ENCODE measurements at regions not wholly inside any gene's neighbourhood (a gene's known extent, or its start where the extent isn't known, plus 50 kb on each side); places are given as distances from the start of the nearest gene placed in this dataset.

DNA sequence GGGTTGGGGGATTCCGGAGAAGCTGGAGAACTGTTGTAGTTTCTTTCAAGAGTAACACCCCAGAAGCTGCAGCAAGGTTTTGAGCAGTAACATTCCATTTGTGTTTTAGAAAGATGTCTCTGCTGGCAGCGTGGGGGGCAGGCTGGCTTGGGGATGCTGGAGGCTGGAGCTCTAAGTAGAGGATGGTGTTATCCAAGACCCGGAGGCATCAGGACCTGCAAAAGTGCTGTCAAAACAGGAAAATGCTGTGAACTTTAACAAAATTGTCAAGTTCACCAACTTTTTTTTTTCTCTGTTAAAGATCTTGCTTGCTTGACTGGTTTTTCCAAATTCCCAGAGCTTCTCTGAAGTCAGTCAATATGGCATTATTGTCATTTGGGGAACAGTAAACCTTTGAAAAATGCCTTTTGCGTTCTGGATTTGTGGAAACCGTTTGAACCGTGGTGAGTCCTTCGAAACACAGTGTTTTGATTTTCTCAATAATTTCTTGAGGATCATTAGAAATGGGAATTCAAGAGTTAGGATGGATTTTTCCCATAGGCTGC lies 189.6 kb upstream of the NLRP1 start:
- H3K4me3 Mint-ChIP-seq: no peak overlapping the region

GRCh38 chr17:5775098-5775497 lies 190.8 kb upstream of the NLRP1 start:
- Mint-ChIP-seq H3K36me3 (ENCODE audit: low read depth) (no peaks in the 10 kb centered on the region), H3K27ac (no peak overlapping the region), H3K27me3 (ENCODE audit: low read depth) (peaks cover 12% of the 10 kb centered on the region), H3K9me3 (no peaks in the 10 kb centered on the region), H3K4me3 (no peak overlapping the region), H3K4me1 (ENCODE audit: low read depth) (peaks cover 7% of the 10 kb centered on the region)

More for the DNA sequence above, 189.6 kb upstream of the NLRP1 start:
- Mint-ChIP-seq H3K27me3 (ENCODE audit: low read depth) (peaks cover 13% of the 10 kb centered on the region), H3K9me3 (no peaks in the 10 kb centered on the region), H3K4me1 (ENCODE audit: low read depth) (peaks cover 7% of the 10 kb centered on the region), H3K27ac (no peak overlapping the region), H3K36me3 (ENCODE audit: low read depth) (no peaks in the 10 kb centered on the region)

DNA sequence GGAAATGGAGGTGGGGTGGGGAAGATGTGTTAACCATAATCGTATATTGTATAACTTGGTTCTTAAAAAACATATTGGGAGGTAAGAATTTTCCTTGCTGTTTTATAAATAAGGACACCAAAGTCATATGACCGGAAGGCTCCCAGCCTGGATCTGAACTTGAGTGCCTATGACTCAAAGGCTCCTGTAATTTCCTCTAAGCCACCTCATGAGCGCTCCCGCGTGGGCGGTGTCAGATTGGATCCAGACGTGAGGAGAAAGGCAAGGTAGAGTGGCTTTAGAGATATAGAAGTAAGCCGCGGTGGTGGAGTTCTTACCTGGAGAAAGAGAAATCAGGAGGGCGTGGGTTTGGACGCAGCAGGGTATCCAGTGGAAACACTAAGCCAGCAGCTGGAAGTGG lies 196.2 kb upstream of the NLRP1 start:
- H3K4me3 Mint-ChIP-seq: no peak overlapping the region
- H3K27me3 Mint-ChIP-seq (ENCODE audit: low read depth): peaks cover 6% of the 10 kb centered on the region
- H3K4me1 Mint-ChIP-seq (ENCODE audit: low read depth): peaks cover 7% of the 10 kb centered on the region
- no peaks in the 10 kb centered on the region for H3K36me3 Mint-ChIP-seq (ENCODE audit: low read depth)
- no peak overlapping the region for H3K27ac Mint-ChIP-seq
- H3K9me3 Mint-ChIP-seq: peaks cover 4% of the 10 kb centered on the region

DNA sequence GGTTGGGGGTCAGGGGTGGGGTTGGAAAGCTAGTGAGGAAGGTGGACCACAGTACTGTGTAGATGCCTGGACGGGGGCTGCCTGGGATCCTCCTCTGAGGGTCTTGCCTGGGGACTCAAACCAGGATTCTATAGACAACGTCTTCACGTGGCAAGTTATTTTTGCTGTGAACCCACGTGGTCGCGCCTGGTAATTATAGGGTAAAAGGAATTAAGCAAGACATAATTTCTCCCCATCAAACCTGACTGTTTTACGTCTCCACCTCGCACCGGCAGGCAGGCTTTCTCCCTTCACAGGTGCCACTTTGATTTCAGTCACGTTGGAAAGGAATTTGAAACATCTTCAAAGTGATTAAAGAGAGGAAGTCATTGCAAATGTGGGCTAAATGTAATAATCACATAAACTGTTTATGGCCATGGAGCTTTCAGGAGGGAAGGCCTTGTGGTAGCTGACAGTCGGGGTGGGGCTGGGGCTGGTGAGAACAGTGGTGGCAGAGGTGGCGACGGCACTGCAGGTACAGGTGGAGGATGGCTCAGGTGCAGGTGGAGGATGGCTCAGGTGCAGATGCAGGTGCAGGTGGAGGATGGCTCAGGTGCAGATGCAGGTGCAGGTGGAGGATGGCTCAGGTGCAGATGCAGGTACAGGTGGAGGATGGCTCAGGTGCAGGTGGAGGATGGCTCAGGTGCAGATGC lies 197.1 kb upstream of the NLRP1 start:
- Mint-ChIP-seq H3K4me1 (ENCODE audit: low read depth) (peaks cover under 1% of the 10 kb centered on the region), H3K27me3 (ENCODE audit: low read depth) (peaks cover 9% of the 10 kb centered on the region), H3K4me3 (no peak overlapping the region), H3K27ac (no peak overlapping the region), H3K36me3 (ENCODE audit: low read depth) (no peaks in the 10 kb centered on the region), H3K9me3 (peaks cover 4% of the 10 kb centered on the region)

DNA sequence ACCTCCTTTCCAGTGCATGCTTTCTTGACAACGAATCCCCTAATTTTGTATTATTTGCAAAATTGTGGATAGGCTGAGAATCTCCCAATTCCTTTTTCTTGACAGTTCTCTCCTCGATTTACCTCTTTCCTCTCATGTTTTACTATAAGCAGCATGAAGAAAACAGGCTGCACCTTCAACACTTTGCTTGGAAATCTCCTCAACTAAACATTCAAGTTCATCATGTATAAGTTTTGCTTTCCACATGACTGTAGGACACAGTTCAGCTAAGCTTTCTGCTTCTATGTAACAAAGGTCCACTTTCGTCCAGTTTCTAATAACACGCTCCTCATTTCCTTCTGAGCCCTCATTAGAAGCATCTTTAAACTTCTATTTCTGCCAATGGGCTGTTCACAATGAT lies 199.0 kb upstream of the NLRP1 start:
- Mint-ChIP-seq H3K27me3 (ENCODE audit: low read depth) (peaks cover 9% of the 10 kb centered on the region), H3K4me1 (ENCODE audit: low read depth) (no peaks in the 10 kb centered on the region), H3K36me3 (ENCODE audit: low read depth) (no peaks in the 10 kb centered on the region), H3K27ac (no peak overlapping the region), H3K4me3 (no peak overlapping the region), H3K9me3 (peaks cover 4% of the 10 kb centered on the region)

DNA sequence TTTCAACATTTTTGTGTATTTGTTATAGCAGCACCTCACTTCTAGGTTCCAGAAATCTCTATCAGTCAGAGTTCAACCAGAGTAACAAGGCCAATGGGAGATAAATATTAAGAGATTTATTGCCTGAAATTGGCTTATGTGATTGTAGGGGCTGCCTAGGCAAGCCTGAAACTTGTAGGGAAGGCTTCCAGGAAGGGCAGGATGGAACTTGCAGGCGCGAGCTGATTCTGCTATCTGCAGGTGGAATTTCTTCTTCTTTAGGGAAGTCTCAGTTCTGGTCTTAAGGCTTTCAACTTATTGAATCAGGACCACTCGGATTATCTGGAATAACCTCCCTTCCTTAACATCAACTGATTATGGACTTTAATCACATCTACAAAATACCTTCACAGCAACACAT lies 199.5 kb upstream of the NLRP1 start:
- Mint-ChIP-seq H3K27ac (no peak overlapping the region), H3K27me3 (ENCODE audit: low read depth) (peaks cover 9% of the 10 kb centered on the region), H3K4me1 (ENCODE audit: low read depth) (no peaks in the 10 kb centered on the region), H3K36me3 (ENCODE audit: low read depth) (no peaks in the 10 kb centered on the region), H3K9me3 (peaks cover 4% of the 10 kb centered on the region), H3K4me3 (no peak overlapping the region)

DNA sequence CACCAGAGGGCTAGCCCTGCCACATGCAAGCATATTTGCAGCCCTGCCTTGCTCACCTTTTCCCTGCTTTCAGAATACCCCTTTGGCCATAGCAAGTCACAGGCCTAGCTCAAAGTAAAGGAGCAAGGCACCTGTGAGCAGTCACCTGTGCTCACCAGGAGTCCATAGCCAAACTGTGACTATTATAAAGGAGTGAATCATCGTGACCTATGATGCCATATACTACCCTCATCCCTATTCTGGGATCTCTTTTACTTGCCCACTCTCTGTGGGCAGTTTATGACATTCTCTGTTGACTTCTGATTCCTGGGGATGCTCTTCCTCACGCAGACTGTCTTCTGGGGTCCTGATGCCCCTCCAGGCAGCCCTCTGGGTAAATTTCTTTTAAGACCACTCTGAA lies 200.5 kb upstream of the NLRP1 start:
- Mint-ChIP-seq H3K27me3 (ENCODE audit: low read depth) (peaks cover 9% of the 10 kb centered on the region), H3K9me3 (peaks cover 4% of the 10 kb centered on the region), H3K36me3 (ENCODE audit: low read depth) (no peaks in the 10 kb centered on the region), H3K27ac (no peak overlapping the region), H3K4me1 (ENCODE audit: low read depth) (no peaks in the 10 kb centered on the region), H3K4me3 (no peak overlapping the region)

DNA sequence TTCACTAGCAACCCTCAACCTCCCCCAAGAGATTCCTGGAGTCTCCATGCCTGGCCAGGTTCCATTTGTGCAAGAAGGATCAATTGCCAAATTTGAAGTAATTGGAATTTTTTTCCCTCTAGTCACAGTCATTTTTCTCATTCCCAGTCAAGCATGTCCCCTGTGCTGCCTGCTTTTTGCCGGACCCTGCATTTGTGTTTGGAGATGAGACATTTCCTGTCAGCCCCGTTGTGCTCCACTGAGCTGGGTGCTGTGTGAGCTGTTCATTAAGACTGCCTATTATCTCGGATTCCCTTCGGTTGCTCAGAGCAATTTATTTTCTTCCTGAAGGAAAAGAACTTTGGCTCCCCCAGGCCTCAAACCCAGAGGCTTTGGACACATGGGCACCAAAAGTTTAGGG lies 201.0 kb upstream of the NLRP1 start:
- H3K4me1 Mint-ChIP-seq (ENCODE audit: low read depth): no peaks in the 10 kb centered on the region
- peaks cover 9% of the 10 kb centered on the region for H3K27me3 Mint-ChIP-seq (ENCODE audit: low read depth)
- peaks cover 4% of the 10 kb centered on the region for H3K9me3 Mint-ChIP-seq
- H3K36me3 Mint-ChIP-seq (ENCODE audit: low read depth): no peaks in the 10 kb centered on the region
- H3K4me3 Mint-ChIP-seq: no peak overlapping the region
- no peak overlapping the region for H3K27ac Mint-ChIP-seq

DNA sequence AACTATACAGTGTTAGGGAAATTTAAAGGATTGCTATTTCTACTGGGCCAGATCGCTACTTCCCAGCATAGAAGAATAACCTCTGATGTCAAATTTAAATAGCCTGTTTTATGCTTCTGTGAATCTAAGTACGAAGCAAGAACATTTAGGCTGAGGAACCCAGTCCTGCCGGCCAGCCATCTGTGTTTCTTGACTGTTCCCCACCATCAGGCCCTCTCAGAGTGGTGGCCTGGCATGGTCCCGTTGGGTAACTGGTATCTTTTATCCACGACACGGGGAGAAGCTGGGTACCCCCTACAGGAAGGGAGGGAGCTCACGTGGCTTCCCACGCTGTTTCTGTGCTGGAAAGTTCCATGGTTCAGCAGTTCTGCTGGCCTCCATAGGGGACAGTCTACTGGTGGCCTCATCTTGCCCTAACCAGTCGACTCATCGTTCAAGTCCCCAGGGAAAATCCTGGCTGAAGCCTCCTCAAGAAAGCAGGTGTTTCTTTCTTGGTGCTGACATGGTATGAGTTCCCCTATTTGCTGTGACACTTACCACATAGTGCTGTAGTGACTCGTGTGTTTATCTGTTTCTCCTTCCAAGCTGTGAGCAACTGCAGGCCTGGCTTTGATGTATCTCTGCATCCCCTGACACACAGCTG lies 201.7 kb upstream of the NLRP1 start:
- Mint-ChIP-seq H3K4me1 (ENCODE audit: low read depth) (no peaks in the 10 kb centered on the region), H3K9me3 (peaks cover 8% of the 10 kb centered on the region), H3K36me3 (ENCODE audit: low read depth) (no peaks in the 10 kb centered on the region), H3K4me3 (no peak overlapping the region), H3K27me3 (ENCODE audit: low read depth) (peaks cover 9% of the 10 kb centered on the region), H3K27ac (no peak overlapping the region)

- Mint-ChIP-seq H3K4me1 (ENCODE audit: low read depth) (no peaks in the 10 kb centered on the region), H3K36me3 (ENCODE audit: low read depth) (no peaks in the 10 kb centered on the region), H3K4me3 (no peak overlapping the region), H3K27me3 (ENCODE audit: low read depth) (peaks cover 9% of the 10 kb centered on the region), H3K9me3 (peaks cover 11% of the 10 kb centered on the region), H3K27ac (no peak overlapping the region)
Measured at GRCh38 chr17:5786510-5786875, 202.2 kb upstream of the NLRP1 start.

- peaks cover 9% of the 10 kb centered on the region for H3K27me3 Mint-ChIP-seq (ENCODE audit: low read depth)
- no peaks in the 10 kb centered on the region for H3K36me3 Mint-ChIP-seq (ENCODE audit: low read depth)
- no peak overlapping the region for H3K27ac Mint-ChIP-seq
Measured at GRCh38 chr17:5788266-5788900, 204.1 kb upstream of the NLRP1 start.

GRCh38 chr17:5789528-5789927 lies 205.2 kb upstream of the NLRP1 start:
- peaks cover 9% of the 10 kb centered on the region for H3K27me3 Mint-ChIP-seq (ENCODE audit: low read depth)

More at GRCh38 chr17:5788266-5788900, 204.1 kb upstream of the NLRP1 start:
- Mint-ChIP-seq H3K4me1 (ENCODE audit: low read depth) (no peaks in the 10 kb centered on the region), H3K9me3 (peaks cover 21% of the 10 kb centered on the region), H3K4me3 (no peak overlapping the region)

GRCh38 chr17:5793157-5793556 lies 208.8 kb upstream of the NLRP1 start:
- H3K27me3 Mint-ChIP-seq (ENCODE audit: low read depth): no peaks in the 10 kb centered on the region
- no peak overlapping the region for H3K27ac Mint-ChIP-seq
- no peak overlapping the region for H3K4me3 Mint-ChIP-seq
- peaks cover 20% of the 10 kb centered on the region for H3K9me3 Mint-ChIP-seq
- no peaks in the 10 kb centered on the region for H3K36me3 Mint-ChIP-seq (ENCODE audit: low read depth)
- no peaks in the 10 kb centered on the region for H3K4me1 Mint-ChIP-seq (ENCODE audit: low read depth)

More at GRCh38 chr17:5789528-5789927, 205.2 kb upstream of the NLRP1 start:
- Mint-ChIP-seq H3K9me3 (peaks cover 20% of the 10 kb centered on the region), H3K4me1 (ENCODE audit: low read depth) (no peaks in the 10 kb centered on the region), H3K36me3 (ENCODE audit: low read depth) (no peaks in the 10 kb centered on the region), H3K4me3 (no peak overlapping the region), H3K27ac (no peak overlapping the region)

- no peak overlapping the region for H3K27ac Mint-ChIP-seq
- H3K4me3 Mint-ChIP-seq: no peak overlapping the region
- no peaks in the 10 kb centered on the region for H3K27me3 Mint-ChIP-seq (ENCODE audit: low read depth)
- H3K36me3 Mint-ChIP-seq (ENCODE audit: low read depth): no peaks in the 10 kb centered on the region
- H3K9me3 Mint-ChIP-seq: peaks cover 20% of the 10 kb centered on the region
- no peaks in the 10 kb centered on the region for H3K4me1 Mint-ChIP-seq (ENCODE audit: low read depth)
Measured at GRCh38 chr17:5793899-5794298, 209.6 kb upstream of the NLRP1 start.

GRCh38 chr17:5794385-5794784 lies 210.1 kb upstream of the NLRP1 start:
- peaks cover 5% of the 10 kb centered on the region for H3K27me3 Mint-ChIP-seq (ENCODE audit: low read depth)
- H3K27ac Mint-ChIP-seq: no peak overlapping the region
- peaks cover 20% of the 10 kb centered on the region for H3K9me3 Mint-ChIP-seq

More at GRCh38 chr17:5794385-5794784, 210.1 kb upstream of the NLRP1 start:
- Mint-ChIP-seq H3K4me1 (ENCODE audit: low read depth) (no peaks in the 10 kb centered on the region), H3K4me3 (no peak overlapping the region), H3K36me3 (ENCODE audit: low read depth) (no peaks in the 10 kb centered on the region)

Data from T-helper 1 cell treated with Interleukin-12 subunit alpha and Interleukin-12 subunit beta and Interleukin-4 antibody, amounts not matched to agents 30 μg/mL and 1 μg/mL, for 36 hours (primary cell).